ENCODE measurements at regions not wholly inside any gene's neighbourhood (a gene's known extent, or its start where the extent isn't known, plus 50 kb on each side); places are given as distances from the start of the nearest gene placed in this dataset.

DNA sequence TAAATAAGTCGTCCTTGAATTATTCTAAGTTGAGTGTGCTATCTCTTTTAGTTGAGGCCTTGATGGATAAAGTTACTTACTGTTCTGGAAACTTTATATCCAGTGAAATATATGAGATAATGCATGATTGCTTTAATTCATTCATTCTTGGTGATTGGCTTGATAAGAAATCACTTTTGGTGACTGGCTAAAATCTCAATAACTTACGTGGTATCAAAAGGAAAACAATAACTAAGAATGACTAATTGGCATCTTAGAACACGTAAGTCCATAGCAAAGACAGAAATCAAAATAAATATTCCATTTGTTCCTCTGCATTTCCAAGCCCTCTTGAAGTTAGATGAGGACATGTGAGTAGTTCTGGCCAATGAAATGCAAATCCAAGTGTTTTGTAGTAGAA, 251.6 kb downstream of the NUP35 start:
- no peak for TF ChIP-seq POLR2A (IDR thresholded peaks at IDR 0.05)
- TF ChIP-seq, protein P1, sequence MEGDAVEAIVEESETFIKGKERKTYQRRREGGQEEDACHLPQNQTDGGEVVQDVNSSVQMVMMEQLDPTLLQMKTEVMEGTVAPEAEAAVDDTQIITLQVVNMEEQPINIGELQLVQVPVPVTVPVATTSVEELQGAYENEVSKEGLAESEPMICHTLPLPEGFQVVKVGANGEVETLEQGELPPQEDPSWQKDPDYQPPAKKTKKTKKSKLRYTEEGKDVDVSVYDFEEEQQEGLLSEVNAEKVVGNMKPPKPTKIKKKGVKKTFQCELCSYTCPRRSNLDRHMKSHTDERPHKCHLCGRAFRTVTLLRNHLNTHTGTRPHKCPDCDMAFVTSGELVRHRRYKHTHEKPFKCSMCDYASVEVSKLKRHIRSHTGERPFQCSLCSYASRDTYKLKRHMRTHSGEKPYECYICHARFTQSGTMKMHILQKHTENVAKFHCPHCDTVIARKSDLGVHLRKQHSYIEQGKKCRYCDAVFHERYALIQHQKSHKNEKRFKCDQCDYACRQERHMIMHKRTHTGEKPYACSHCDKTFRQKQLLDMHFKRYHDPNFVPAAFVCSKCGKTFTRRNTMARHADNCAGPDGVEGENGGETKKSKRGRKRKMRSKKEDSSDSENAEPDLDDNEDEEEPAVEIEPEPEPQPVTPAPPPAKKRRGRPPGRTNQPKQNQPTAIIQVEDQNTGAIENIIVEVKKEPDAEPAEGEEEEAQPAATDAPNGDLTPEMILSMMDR (IDR thresholded peaks at IDR 0.05): no peak

All from thyroid gland (tissue), 4 donors.